HG03139 (cell line): ENCODE measurements at regions not wholly inside any gene's neighbourhood (a gene's known extent, or its start where the extent isn't known, plus 50 kb on each side); places are given as distances from the start of the nearest gene placed in this dataset.

Source experiments
- ATAC-seq: cut with Tn5 transposase; IDR thresholded peaks from one replicate; pipeline ENCODE4 v1.9.1; 2021; ENCODE audit not compliant: unreplicated experiment

GRCh38 chr6:113383701-113384100, 473.4 kb upstream of the MARCKS start:
- ATAC-seq = no peak

GRCh38 chr6:113385020-113385431, 472.1 kb upstream of the MARCKS start:
- ATAC-seq = no peak

- ATAC-seq = no peak
Measured at GRCh38 chr6:113388996-113389395, 468.1 kb upstream of the MARCKS start.

GRCh38 chr6:113392551-113393055, 464.5 kb upstream of the MARCKS start:
- ATAC-seq = no peak

GRCh38 chr6:113394216-113394615, 462.9 kb upstream of the MARCKS start:
- no peak for ATAC-seq

- ATAC-seq = no peak
Measured at GRCh38 chr6:113394729-113395128, 462.4 kb upstream of the MARCKS start.

GRCh38 chr6:113396730-113397129, 460.4 kb upstream of the MARCKS start:
- ATAC-seq = no peak

- ATAC-seq = no peak
Measured at GRCh38 chr6:113397236-113397635, 459.9 kb upstream of the MARCKS start.

- ATAC-seq = no peak
Measured at GRCh38 chr6:113401231-113401630, 455.9 kb upstream of the MARCKS start.

- no peak for ATAC-seq
Measured at GRCh38 chr6:113402544-113402943, 454.6 kb upstream of the MARCKS start.

- ATAC-seq = no peak
Measured at GRCh38 chr6:113403966-113404595, 453.1 kb upstream of the MARCKS start.

- no peak for ATAC-seq
Measured at GRCh38 chr6:113405326-113406047, 451.7 kb upstream of the MARCKS start.

- no peak for ATAC-seq
Measured at GRCh38 chr6:113406048-113406695, 451.0 kb upstream of the MARCKS start.

- no peak for ATAC-seq
Measured at GRCh38 chr6:113411011-113411410, 446.1 kb upstream of the MARCKS start.

- ATAC-seq = no peak
Measured at GRCh38 chr6:113412589-113413357, 444.4 kb upstream of the MARCKS start.

GRCh38 chr6:113414511-113414910, 442.6 kb upstream of the MARCKS start:
- ATAC-seq = no peak

- ATAC-seq = no peak
Measured at GRCh38 chr6:113416170-113416569, 441.0 kb upstream of the MARCKS start.

- no peak for ATAC-seq
Measured at GRCh38 chr6:113420290-113420689, 436.9 kb upstream of the MARCKS start.

- no peak for ATAC-seq
Measured at GRCh38 chr6:113421997-113422396, 435.1 kb upstream of the MARCKS start.

GRCh38 chr6:113423956-113424355, 433.2 kb upstream of the MARCKS start:
- ATAC-seq = no peak

- no peak for ATAC-seq
Measured at GRCh38 chr6:113425977-113426660, 431.0 kb upstream of the MARCKS start.
